HuH-7.5 (cell line): ENCODE measurements at regions not wholly inside any gene's neighbourhood (a gene's known extent, or its start where the extent isn't known, plus 50 kb on each side); places are given as distances from the start of the nearest gene placed in this dataset.

Experiments
- DNase-seq: peaks from one replicate; pipeline ENCODE4 v3.0.0; 2011; ENCODE audit warnings: low spot score

GRCh38 chr17:11081342-11081741, 159.7 kb upstream of the SHISA6 start:
- no peak for DNase-seq

- DNase-seq, result no peak
These were observed 163.3 kb upstream of the SHISA6 start for GRCh38 chr17:11077673-11078072.

GRCh38 chr17:11074451-11074850, 166.6 kb upstream of the SHISA6 start:
- no peak for DNase-seq

GRCh38 chr17:11056926-11057325, 184.1 kb upstream of the SHISA6 start:
- no peak for DNase-seq

- no peak for DNase-seq
These were observed 187.2 kb upstream of the SHISA6 start for GRCh38 chr17:11053846-11054245.

- no peak for DNase-seq
These were observed 191.5 kb upstream of the SHISA6 start for GRCh38 chr17:11049539-11049938.

GRCh38 chr17:11047228-11047627, 193.8 kb upstream of the SHISA6 start:
- no peak for DNase-seq

- DNase-seq, result no peak
These were observed 201.5 kb upstream of the PIRT start for GRCh38 chr17:11039342-11039741.

GRCh38 chr17:11035681-11036080, 197.8 kb upstream of the PIRT start:
- DNase-seq, result no peak

- no peak for DNase-seq
These were observed 193.9 kb upstream of the PIRT start for GRCh38 chr17:11031787-11032186.

GRCh38 chr17:11029791-11030190, 191.9 kb upstream of the PIRT start:
- DNase-seq, result no peak

- DNase-seq, result no peak
These were observed 190.5 kb upstream of the PIRT start for GRCh38 chr17:11028349-11028748.

GRCh38 chr17:11026903-11027302, 189.0 kb upstream of the PIRT start:
- no peak for DNase-seq

- DNase-seq, result no peak
These were observed 186.0 kb upstream of the PIRT start for GRCh38 chr17:11023639-11024479.

- DNase-seq, result no peak
These were observed 168.6 kb upstream of the PIRT start for GRCh38 chr17:11006530-11006929.

GRCh38 chr17:11005940-11006339, 168.1 kb upstream of the PIRT start:
- DNase-seq, result no peak

- no peak for DNase-seq
These were observed 164.5 kb upstream of the PIRT start for GRCh38 chr17:11002417-11002816.

- DNase-seq, result no peak
These were observed 163.8 kb upstream of the PIRT start for GRCh38 chr17:11001651-11002050.

GRCh38 chr17:10999484-10999883, 161.6 kb upstream of the PIRT start:
- DNase-seq, result no peak

GRCh38 chr17:10993126-10993525, 155.2 kb upstream of the PIRT start:
- no peak for DNase-seq

- DNase-seq, result no peak
These were observed 154.4 kb upstream of the PIRT start for GRCh38 chr17:10992106-10992880.

GRCh38 chr17:10987786-10988185, 149.9 kb upstream of the PIRT start:
- no peak for DNase-seq

- DNase-seq, result no peak
These were observed 146.3 kb upstream of the PIRT start for GRCh38 chr17:10984220-10984619.
